KMS-11 (cell line): ENCODE measurements at regions not wholly inside any gene's neighbourhood (a gene's known extent, or its start where the extent isn't known, plus 50 kb on each side); places are given as distances from the start of the nearest gene placed in this dataset.

Source experiments
- H2AFZ ChIP-seq: fragments of 200-600 bp; sonication (generic); 2 replicates; pipeline ENCODE4 v1.6.1; 2016; ENCODE audit warnings: antibody characterized with exemption, mixed run types, low read depth
- H3K27ac ChIP-seq: fragments of 200-600 bp; sonication (generic); 2 replicates; pipeline ENCODE4 v1.6.1; 2016; ENCODE audit warnings: mild to moderate bottlenecking, mixed run types
- H3K27me3 ChIP-seq: fragments of 200-600 bp; sonication (generic); 2 replicates; pipeline ENCODE4 v1.6.1; 2017; ENCODE audit warnings: mild to moderate bottlenecking, low read depth, mixed run types, moderate library complexity; ENCODE audit not compliant: insufficient read depth
- H3K36me3 ChIP-seq: fragments of 200-600 bp; sonication (generic); 2 replicates; pipeline ENCODE4 v1.6.1; 2017; ENCODE audit warnings: mild to moderate bottlenecking, mixed run types; ENCODE audit not compliant: insufficient read depth
- H3K4me1 ChIP-seq: fragments of 200-600 bp; sonication (generic); 2 replicates; pipeline ENCODE4 v1.6.1; 2016; ENCODE audit warnings: mild to moderate bottlenecking, low read depth, mixed run types; ENCODE audit not compliant: poor library complexity, severe bottlenecking
- H3K4me2 ChIP-seq: fragments of 200-600 bp; sonication (generic); 2 replicates; pipeline ENCODE4 v1.7.0; 2016; ENCODE audit warnings: mild to moderate bottlenecking, mixed run types
- H3K4me3 ChIP-seq: fragments of 200-600 bp; sonication (generic); IDR thresholded peaks from 2 replicates; pipeline ENCODE4 v1.6.1; 2017; ENCODE audit warnings: low read depth, low read length, mixed read lengths; ENCODE audit not compliant: insufficient read depth
- H3K79me2 ChIP-seq: fragments of 200-600 bp; sonication (generic); 2 replicates; pipeline ENCODE4 v1.6.1; 2016; ENCODE audit warnings: low read depth, mixed run types; ENCODE audit not compliant: insufficient read depth
- H3K9ac ChIP-seq: fragments of 200-600 bp; sonication (generic); 2 replicates; pipeline ENCODE4 v1.6.1; 2016; ENCODE audit warnings: mild to moderate bottlenecking, mixed run types
- H4K20me1 ChIP-seq: fragments of 200-600 bp; sonication (generic); 2 replicates; pipeline ENCODE4 v1.6.1; 2016; ENCODE audit warnings: mild to moderate bottlenecking, mixed run types; ENCODE audit not compliant: insufficient read depth
- CTCF ChIP-seq: fragments of 200-600 bp; sonication (generic); conservative IDR thresholded peaks from 2 replicates; pipeline ENCODE4 v1.6.1; 2017; ENCODE audit warnings: low read depth, mild to moderate bottlenecking, antibody characterized with exemption, low read length, moderate library complexity, mixed read lengths

GRCh38 chr22:35195821-35196220, 61.5 kb upstream of the HMGXB4 start:
- H3K27me3 ChIP-seq = no peaks in the 10 kb centered on the region
- no peaks in the 10 kb centered on the region for H3K79me2 ChIP-seq
- H3K9ac ChIP-seq = no peak overlapping the region
- no peak overlapping the region for H2AFZ ChIP-seq
- H3K4me1 ChIP-seq = peaks cover 8% of the 10 kb centered on the region
- no peaks in the 10 kb centered on the region for H3K36me3 ChIP-seq
- no peak overlapping the region for H3K27ac ChIP-seq
- H3K4me2 ChIP-seq = no peak overlapping the region
- no peak overlapping the region for H3K4me3 ChIP-seq
- TF ChIP-seq CTCF = no peak
- no peaks in the 10 kb centered on the region for H4K20me1 ChIP-seq

- Histone ChIP-seq H3K27ac (no peak overlapping the region), H3K4me2 (no peak overlapping the region), H3K9ac (no peak overlapping the region), H3K36me3 (no peaks in the 10 kb centered on the region), H3K4me3 (no peak overlapping the region), H2AFZ (no peak overlapping the region), H4K20me1 (no peaks in the 10 kb centered on the region), H3K79me2 (no peaks in the 10 kb centered on the region), H3K27me3 (no peaks in the 10 kb centered on the region), H3K4me1 (peaks cover 8% of the 10 kb centered on the region)
- TF ChIP-seq CTCF = no peak
Observed at GRCh38 chr22:35197071-35197470, 60.2 kb upstream of the HMGXB4 start.

GRCh38 chr22:35197886-35198285, 59.4 kb upstream of the HMGXB4 start:
- Histone ChIP-seq H3K36me3 (no peaks in the 10 kb centered on the region), H3K9ac (no peak overlapping the region), H3K4me3 (no peak overlapping the region), H3K27me3 (no peaks in the 10 kb centered on the region), H3K4me1 (peaks cover 8% of the 10 kb centered on the region), H4K20me1 (no peaks in the 10 kb centered on the region), H3K27ac (no peak overlapping the region), H2AFZ (no peak overlapping the region), H3K4me2 (no peak overlapping the region), H3K79me2 (no peaks in the 10 kb centered on the region)
- no peak for TF ChIP-seq CTCF

- Histone ChIP-seq H4K20me1 (no peaks in the 10 kb centered on the region), H3K4me2 (0 out of 2 replicates have a peak overlapping the region, but pooled peaks have one; percentile 7), H3K27me3 (no peaks in the 10 kb centered on the region), H3K4me1 (peaks cover 8% of the 10 kb centered on the region), H3K4me3 (no peak overlapping the region), H3K36me3 (no peaks in the 10 kb centered on the region), H3K9ac (no peak overlapping the region), H3K27ac (no peak overlapping the region), H2AFZ (no peak overlapping the region), H3K79me2 (no peaks in the 10 kb centered on the region)
- TF ChIP-seq CTCF = no peak
Observed at GRCh38 chr22:35198738-35199137, 58.6 kb upstream of the HMGXB4 start.
